SH-SY5Y (cell line): ENCODE measurements at regions not wholly inside any gene's neighbourhood (a gene's known extent, or its start where the extent isn't known, plus 50 kb on each side); places are given as distances from the start of the nearest gene placed in this dataset.

ENCODE experiments used
- GATA2 ChIP-seq: IDR thresholded peaks from 2 replicates; pipeline ENCODE4 v1.6.1; 2011; ENCODE audit warnings: mild to moderate bottlenecking, low read depth, low read length
- GATA3 ChIP-seq: IDR thresholded peaks from 2 replicates; pipeline ENCODE4 v1.6.1; 2011; ENCODE audit warnings: low read depth, mild to moderate bottlenecking, low read length, moderate library complexity

GRCh38 chr2:217749008-217749407 is 253.8 kb downstream of the TNS1 start:
- TF ChIP-seq GATA2: no peak
- TF ChIP-seq GATA3: no peak

DNA sequence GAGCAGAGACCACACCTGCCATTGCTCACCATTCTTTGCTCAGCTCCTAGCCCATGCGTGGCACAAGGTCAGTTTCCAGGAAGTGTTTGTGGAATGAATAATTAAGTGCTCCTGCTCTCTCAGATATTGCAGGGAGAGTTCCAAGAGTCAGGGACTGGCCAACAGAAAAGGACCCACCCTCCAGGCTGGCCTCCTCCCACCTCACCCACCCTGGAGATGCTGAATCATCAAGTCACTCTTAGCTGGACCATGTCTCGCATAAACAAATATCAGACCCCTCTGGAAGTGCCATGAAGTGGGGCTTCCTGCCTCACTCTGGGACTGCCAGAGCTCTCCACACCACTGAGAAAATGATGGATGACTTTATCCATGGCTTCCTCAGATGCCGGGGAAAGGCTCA is 256.0 kb downstream of the TNS1 start:
- TF ChIP-seq GATA3 (no peak), GATA2 (no peak)

DNA sequence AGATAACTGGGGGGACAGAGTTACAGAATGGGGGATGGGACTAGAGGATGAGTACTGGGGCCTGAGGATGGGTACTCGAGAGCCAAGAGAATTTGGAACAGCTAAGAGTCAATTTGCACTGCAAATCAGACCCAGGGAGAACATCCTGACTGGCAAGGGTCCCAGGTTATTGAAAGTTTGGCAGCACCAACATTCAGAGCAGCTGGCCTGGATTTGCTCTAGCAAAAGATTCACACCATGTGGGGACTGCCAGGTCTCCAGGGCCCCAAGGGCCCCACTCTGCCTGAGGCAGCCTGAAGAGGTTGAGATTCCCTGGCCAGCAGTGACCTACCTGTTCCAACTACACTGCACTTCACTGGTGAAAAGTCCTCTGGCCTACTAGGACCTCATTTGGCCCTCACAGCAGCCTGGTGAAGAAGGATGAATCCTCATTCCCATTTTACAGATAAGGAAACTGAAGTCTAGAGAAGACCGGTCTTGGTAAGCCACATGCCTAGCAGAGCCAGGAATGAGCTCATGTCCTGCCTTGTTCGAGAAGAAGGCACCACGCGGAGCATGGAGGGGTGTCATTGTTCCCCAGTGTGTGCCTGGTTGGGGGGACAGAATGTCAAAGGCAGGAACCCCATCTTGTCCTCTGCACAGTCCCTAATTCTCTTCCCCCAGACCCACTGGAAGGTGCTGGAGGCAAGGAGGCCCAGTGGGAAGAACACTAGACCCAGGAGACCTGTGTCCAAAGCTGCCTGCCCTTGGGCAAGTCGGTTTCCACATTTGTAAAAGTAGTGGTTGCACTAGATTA is 258.6 kb downstream of the TNS1 start:
- no peak for TF ChIP-seq GATA3
- TF ChIP-seq GATA2: no peak

- TF ChIP-seq GATA3: no peak
- TF ChIP-seq GATA2: no peak
Observed at GRCh38 chr2:217743407-217743806, 259.4 kb downstream of the TNS1 start.

- TF ChIP-seq GATA2: no peak
- no peak for TF ChIP-seq GATA3
Observed at GRCh38 chr2:217742841-217743240, 260.0 kb downstream of the TNS1 start.

- TF ChIP-seq GATA2: no peak
- TF ChIP-seq GATA3: no peak
Observed at GRCh38 chr2:217742276-217742675, 260.5 kb downstream of the TNS1 start.

- TF ChIP-seq GATA3 (no peak), GATA2 (no peak)
Observed at GRCh38 chr2:217741381-217741955, 261.3 kb downstream of the TNS1 start.

DNA sequence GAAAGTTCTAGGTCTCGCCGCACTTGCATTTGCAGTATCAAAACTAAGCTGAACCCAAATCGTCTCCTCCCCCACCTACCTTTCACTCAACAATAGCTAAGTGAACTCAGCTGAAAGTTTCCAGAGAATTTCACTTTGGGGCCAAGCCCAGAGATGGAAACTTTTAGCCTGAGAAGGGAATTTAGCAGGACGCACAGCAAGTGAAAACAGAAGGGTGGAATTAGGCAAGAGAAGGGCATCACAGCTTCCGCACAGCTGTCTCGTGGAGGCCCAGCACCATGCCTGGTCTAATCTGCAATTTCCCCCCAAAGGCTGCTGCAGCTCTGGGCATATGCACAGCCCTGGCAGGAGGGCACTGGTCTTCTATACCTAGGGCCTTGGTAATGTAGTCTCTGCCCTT is 262.0 kb downstream of the TNS1 start:
- TF ChIP-seq GATA2: no peak
- no peak for TF ChIP-seq GATA3

DNA sequence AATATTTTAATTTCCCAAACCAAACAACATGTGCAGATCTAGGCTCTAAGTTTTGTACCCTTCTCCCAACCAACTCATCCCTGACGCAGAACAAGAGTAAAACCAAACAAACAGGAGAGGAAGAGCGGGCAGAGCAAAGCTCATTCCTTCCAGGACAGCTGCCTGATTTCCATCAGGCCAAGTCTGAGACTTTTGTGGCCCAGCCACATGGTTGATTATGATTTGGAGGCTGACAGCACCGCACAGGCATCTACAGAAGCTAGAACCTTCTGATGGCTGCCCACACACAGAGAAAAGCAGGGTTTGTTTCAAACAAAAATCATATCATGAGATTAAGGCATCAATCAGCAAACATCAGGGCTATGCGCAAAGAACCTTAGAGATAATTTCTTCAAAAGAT is 262.6 kb downstream of the TNS1 start:
- TF ChIP-seq GATA3: no peak
- no peak for TF ChIP-seq GATA2

DNA sequence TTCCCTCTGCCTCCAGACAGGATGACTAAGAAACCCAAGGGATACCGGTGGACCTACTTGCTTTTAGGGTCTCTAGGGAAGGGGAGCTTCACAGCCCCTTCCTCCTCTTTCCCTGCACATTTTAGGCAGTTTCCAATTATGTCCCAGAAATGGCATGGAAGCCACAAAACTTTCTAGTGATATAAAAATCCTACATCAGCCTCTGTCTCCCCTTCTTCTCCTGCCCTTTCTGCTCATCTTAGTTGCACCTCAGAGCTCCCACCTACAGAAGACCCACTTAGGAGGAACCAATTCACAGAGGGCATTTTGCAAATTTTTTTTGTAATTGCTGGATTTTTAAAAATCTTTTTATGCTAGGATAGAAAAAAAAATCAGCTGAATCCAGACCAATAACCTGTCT is 263.1 kb downstream of the TNS1 start:
- TF ChIP-seq GATA2 (no peak), GATA3 (no peak)

DNA sequence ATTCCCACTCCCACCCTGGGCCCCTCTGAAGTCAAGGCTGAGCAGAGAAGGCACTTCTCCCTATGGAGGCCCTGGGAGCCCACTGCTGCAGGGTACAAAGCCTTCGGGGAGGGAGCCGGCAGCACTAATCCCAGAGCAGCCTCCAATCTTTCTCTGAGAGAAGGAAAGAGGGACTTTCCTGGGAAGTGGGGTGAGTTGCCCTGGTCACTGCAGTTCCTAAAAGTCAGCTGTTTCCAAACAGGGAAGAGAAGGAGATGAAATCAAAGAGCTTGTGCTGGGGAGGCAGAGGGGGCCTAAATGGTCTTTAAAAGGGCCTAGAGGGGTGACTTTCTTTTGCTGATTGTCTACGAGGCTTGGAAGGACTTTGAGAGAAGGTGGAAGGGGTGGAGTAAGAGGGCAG is 264.7 kb downstream of the TNS1 start:
- TF ChIP-seq GATA2 (no peak), GATA3 (no peak)

GRCh38 chr2:217736776-217737550 is 265.8 kb downstream of the TNS1 start:
- TF ChIP-seq GATA3: no peak
- no peak for TF ChIP-seq GATA2

DNA sequence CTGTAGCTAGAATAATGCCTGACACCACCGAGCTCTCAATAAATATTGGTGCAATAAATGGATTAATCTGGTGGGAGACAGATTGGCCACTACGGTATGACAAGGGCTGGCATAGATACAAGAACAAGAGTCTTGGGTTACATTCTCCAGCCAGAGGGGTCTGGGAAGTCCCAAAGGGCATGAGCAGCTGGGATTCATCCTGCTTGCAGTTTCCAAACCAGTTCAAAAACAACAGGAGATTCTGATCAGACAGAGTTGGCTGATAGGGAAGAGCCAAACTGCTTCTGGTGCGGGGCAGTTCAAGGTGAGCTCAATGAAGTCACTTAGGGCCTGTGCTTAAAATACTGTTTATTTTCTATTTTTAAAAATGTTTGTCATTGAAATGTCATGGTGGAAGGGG is 266.9 kb downstream of the TNS1 start:
- TF ChIP-seq GATA3 (no peak), GATA2 (no peak; the same call in 1 of the 2 replicates)

DNA sequence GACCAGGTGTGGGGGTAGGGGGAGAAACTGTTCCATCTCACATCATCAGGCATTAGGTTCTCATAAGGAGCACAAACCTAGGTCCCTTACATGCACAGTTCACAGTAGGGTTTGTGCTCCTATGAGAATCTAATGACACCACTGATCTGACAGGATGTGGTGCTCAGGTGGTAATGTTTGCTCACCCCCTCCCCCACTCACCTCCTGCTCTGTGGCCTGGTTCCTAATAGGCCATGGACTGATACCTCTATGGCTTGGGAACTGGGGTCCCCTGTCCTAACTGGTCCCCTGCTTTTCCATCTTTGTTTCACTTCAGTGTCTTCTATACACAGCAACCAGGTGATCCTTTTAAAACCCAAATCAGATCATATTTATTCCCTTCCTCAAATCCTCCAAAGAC is 267.8 kb downstream of the TNS1 start:
- TF ChIP-seq GATA3: no peak
- TF ChIP-seq GATA2: no peak

GRCh38 chr2:217733461-217733860 is 269.3 kb downstream of the TNS1 start:
- no peak for TF ChIP-seq GATA3
- TF ChIP-seq GATA2: no peak
